ENCODE measurements at regions not wholly inside any gene's neighbourhood (a gene's known extent, or its start where the extent isn't known, plus 50 kb on each side); places are given as distances from the start of the nearest gene placed in this dataset.
"Not testable (repeated sequence)": the region's sequence is repeated elsewhere in the genome, so short reads cannot be mapped to it uniquely, and the experiment has no call there.

DNA sequence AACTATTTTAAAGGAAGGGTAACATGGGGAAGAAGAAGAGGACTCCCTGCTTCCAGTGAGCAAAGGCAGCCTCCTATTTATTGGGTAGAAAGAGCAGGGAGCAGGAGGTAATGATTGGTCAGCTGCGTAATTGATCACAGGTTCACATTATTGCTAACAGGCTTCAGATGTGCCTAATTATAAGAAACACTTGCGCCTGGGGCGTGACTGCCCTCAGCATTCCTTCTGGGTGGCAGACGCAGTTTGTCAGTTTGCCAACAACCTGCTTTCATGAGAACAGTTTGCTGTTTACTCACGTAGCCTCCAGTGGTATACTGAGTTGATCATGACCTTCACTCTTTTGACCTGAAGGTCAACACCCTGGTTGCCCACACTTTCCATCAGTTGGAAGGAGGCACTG is 166.0 kb upstream of the AUTS2 start:
- DNase-seq (ENCODE audit: low read depth in 2 of 2) = not testable (repeated sequence)

DNA sequence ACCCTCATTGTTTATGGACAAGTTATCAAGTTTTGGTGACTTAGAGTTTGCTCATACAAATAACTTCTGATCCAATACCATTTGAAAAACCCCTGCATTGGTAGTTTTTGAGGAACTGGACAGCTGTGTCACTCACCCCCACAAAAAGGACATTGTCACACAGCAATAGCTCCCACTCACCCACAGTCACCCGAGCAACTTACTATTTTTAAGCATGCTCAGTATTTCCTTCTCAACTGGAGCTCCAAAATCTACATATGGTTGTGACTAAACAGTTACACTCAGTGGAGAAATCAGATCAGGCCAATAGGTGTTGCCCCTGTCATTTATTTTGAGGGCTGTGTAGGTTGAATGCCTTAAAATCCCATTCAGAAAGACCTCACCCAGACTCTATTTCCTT is 165.2 kb upstream of the AUTS2 start:
- DNase-seq (ENCODE audit: low read depth in 2 of 2) = no peak

DNA sequence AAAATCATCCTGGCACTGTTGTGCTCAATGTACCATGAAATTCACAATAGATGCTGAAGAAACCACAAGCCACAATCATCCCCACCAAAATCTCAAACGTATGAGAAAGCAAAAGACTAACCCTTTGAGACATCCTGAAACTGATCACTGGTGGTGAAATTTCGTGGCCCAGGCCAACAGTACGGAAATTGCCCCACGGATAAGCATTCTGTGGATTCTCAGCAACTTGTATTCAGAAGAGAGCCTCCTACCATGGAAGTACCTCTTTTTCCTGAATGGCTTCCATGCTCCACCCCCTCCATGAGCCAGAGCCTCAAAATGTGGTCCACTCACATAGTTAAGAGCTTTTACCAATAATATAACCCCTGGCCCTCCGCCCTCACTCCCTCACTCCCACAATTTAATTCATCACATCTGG is 163.9 kb upstream of the AUTS2 start:
- DNase-seq (ENCODE audit: low read depth in 2 of 2) = no peak

DNA sequence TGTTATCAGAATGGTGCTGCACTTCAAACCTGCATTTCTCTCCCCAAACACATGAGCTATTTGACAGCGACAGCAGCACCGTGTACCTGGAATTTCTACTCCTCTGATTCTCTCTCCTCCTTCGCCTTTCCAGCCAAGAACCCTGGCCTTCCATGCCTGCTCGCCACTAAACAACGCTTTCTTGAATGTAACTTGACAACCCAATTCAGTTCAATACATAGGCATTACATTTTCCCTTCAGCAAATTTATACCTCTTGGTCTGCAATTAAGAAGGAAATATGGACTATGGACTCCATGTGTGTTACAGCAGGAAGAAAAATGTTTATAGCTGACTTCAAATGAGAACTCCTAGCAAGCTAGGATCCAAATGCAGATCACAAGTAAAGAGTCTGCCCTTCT is 162.6 kb upstream of the AUTS2 start:
- no peak for DNase-seq (ENCODE audit: low read depth in 2 of 2)

DNA sequence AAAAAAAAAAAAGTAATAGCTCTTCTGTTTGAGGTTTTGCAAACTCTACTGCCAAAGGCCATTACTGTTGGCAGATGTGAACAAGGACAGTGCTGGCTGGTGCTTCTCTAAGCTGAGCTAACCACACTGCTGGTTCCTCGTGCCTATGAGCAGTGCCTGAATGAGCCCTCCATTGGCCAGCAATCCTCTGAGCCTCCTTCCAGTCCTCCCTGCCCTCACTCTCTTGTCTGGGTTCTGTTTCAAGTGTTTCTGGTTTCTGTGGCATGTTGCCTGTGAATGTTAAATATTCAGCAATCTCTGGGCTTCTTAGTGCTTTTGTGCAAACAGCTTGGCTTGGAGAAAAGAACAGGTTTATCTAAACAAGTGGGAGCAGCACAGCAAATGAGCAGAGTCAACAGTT is 161.3 kb upstream of the AUTS2 start:
- DNase-seq (ENCODE audit: low read depth in 2 of 2) = no peak

DNA sequence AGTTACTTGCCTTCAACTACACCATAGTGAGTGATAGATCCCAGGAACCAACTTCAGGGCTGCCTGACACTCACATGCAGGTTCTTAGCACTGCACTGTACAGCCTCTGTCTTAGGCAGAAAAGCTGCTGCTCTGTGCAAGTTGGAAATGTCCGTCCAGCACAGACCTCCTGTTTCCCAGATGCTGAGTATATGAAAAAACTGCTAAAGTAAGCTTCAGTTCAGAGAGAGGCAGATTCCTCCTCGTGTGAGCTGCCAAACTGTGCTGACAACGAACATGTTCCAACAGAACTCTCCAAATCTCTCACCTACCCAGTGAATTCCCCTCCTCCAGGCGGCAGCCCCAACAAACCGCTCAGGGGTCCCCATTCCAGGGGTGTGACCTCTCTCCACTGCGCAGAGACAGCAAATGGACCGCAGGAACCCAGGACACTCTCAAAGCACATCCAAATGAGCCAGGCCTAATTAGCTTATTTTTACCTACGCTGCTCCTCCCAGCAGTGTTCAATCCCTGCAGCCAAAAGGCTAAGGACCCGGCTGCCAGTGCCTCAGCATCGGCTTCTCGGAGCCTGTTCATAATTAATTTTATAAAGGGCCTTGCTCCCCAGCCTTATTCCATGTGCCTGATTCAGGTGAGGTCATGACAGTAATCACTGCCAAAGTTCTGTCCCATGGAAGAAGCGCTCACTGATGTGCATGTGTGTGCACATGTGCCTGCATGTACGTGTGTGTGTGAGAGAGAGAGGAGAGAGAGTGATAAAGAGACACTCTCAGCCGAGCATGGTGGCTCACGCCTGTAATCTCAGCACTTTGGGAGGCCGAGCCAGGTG is 159.5 kb upstream of the AUTS2 start:
- no peak for DNase-seq (ENCODE audit: low read depth in 2 of 2)

DNA sequence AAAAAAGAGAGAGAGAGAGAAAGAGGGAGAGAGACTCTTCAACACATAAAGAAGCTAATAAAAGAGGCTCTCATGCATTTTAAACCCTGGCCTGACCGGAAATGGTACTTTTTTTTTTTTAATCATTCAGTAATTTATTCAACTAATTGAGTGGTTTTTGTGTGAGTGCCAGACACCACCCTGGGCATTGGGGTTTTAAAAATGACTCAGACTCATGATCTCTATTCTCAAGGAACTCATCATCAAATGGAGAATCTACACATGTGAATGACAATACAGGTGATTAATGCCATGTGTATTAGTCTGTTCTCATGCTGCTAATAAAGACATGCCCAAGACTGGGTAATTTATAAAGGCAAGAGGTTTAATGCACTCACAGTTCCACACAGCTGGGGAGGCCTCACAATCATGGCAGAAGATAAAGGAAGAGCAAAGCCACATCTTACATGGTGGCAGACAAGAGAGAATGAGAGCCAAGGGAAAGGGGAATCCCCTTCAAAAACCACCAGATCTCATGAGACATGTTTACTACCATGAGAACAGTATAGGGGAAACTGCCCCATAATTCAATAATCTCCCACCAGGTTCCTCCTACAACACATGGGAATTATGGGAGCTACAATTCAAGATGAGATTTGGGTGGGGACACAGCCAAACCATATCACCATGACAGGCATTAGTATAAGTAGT is 158.5 kb upstream of the AUTS2 start:
- DNase-seq (ENCODE audit: low read depth in 2 of 2) = no peak

DNA sequence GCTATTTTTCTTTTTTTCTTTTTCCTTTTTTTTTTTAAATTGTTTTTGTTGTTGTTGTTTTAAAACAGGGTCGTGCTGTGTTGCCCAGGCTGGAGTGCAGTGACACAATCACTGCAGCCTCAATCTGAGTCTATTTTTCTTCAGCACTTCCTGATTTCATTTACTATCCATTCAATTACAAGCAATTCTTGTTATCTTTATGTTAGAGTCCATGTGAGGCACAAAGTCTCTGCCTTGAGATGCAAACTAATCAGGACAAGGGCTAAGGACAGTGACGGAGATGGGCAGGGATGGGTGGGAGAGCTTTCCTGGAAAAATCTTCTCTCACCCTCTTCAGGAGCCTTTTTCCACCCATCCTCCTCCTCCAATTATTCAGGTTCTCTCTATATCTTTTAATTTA is 157.3 kb upstream of the AUTS2 start:
- no peak for DNase-seq (ENCODE audit: low read depth in 2 of 2)

DNA sequence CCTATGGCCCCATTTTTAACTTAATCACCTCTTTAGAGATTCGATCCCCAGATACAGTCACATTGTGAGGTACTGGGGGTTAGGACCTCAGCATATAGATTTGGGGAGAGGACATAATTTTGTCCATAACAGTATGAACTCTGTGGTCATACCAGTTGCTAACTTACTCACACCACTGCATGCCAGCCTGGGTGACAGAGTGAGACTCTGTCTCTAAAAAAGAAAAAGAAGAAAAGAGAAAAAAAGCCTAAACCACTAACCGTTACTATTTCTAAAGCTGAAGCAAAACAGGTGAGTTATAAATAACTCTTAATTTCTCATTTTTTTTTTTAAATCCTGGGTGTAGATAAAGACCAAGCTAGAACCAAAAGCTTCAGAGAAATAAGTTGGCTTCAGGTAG is 155.1 kb upstream of the AUTS2 start:
- DNase-seq (ENCODE audit: low read depth in 2 of 2) = no peak

DNA sequence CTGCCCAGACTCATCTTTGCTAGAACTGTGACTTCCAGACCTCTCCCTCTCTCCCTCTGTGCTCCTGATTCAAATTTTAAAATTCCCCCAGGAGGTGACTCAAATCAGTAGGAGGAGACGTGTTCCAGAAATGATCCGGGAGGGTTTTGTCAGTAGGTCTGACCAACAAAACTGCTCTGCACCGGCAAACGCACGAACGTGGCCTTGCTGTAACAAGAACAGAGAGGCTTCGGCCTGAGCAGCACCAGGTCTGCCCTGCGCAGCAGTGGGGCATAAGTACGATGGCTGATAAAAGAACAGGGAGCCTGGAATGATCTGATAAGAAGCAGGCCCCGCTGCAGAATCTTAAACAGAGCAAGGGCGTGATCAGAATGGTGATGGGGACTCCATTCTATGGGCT is 152.7 kb upstream of the AUTS2 start:
- DNase-seq (ENCODE audit: low read depth in 2 of 2) = no peak

DNA sequence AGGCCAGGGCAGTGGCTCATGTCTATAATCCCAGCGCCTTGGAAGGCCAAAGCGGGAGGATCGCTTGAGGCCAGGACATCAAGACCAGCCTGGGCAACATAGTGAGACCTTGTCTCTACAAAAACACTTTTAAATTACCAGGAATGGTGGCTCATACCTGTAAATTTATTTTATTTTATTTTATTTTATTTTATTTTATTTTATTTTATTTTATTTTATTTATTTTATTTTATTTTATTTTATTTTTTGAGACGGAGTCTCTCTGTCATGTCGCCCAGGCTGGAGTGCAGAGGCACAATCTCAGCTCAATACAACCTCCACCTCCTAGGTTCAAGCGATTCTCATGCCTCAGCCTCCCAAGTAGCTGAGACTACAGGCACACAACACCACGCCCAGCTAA is 152.1 kb upstream of the AUTS2 start:
- not testable (repeated sequence) for DNase-seq (ENCODE audit: low read depth in 2 of 2)

DNA sequence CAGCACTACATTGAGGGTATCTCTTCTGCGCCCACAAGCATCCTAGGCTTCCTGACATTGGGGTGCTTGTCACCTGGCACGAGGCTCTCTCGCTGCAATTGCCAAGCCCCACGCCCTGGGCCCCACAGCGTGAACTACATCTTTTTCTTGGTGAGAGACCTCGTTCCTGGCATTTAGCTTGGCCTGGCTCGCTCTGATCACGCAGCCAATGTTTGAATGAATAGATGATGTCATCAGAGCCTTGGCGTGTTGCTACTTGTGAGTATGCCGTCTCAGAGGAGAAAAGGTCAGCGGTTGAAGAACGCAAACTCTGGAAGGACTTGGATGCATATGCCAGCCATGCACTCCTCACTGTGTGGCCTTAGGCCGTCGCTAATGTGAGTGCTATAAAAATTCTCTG is 150.2 kb upstream of the AUTS2 start:
- DNase-seq (ENCODE audit: low read depth in 2 of 2) = no peak

DNA sequence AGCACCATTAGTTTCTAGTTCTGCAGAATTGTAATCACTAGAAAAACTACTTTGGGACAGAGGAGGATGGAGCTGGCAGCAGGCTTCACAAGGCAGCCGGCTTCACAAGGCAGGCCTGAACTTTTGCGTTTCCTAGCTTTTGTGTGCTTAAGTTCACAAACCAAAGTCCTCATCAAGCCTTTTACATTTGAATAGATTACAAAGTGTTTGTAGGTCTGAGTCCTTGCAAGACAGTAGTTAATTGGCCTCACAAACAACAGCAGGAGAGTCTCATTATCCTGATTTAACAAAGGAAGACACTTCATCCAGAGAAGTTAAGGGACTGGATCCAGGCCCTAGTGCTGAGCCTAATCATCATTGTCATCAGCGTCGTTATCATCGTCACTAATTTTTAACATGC is 147.8 kb upstream of the AUTS2 start:
- DNase-seq (ENCODE audit: low read depth in 2 of 2) = no peak

DNA sequence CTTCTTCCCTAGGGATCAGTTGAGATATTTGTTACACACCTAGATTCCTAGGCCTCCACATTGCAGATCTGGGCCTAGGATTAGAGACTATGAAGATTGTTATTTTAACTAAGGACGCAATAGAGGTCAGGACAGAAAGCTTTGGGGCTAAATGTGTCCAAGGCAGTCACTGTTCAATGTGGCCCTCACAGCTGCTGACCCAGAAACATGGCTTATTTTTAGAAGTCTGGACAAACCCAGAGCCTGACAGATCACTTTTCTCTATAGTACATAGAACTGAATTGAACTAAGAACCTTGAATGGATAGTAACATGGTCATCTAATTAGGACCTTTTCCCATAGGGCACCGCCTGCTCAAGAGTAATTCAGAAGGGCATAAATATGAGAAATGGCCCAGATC is 146.6 kb upstream of the AUTS2 start:
- no peak for DNase-seq (ENCODE audit: low read depth in 2 of 2)

DNA sequence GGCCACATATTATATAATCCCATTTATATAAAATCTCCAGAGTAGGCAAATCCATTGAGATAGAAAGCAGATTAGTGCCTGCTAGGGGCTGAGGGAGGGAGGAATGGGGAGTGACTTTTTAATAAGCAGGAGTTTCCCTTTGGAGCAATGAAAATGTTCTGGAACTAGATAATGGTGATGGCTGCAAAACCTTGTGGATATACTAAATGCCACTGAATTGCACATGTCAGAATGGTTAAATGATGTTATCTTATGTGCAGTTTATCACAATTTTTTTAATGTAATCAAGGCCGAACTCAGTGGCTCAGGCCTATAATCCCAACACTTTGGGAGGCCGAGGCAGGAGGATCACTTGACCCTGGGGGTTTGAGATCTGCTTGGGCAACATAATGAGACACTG is 145.5 kb upstream of the AUTS2 start:
- DNase-seq (ENCODE audit: low read depth in 2 of 2) = no peak

DNA sequence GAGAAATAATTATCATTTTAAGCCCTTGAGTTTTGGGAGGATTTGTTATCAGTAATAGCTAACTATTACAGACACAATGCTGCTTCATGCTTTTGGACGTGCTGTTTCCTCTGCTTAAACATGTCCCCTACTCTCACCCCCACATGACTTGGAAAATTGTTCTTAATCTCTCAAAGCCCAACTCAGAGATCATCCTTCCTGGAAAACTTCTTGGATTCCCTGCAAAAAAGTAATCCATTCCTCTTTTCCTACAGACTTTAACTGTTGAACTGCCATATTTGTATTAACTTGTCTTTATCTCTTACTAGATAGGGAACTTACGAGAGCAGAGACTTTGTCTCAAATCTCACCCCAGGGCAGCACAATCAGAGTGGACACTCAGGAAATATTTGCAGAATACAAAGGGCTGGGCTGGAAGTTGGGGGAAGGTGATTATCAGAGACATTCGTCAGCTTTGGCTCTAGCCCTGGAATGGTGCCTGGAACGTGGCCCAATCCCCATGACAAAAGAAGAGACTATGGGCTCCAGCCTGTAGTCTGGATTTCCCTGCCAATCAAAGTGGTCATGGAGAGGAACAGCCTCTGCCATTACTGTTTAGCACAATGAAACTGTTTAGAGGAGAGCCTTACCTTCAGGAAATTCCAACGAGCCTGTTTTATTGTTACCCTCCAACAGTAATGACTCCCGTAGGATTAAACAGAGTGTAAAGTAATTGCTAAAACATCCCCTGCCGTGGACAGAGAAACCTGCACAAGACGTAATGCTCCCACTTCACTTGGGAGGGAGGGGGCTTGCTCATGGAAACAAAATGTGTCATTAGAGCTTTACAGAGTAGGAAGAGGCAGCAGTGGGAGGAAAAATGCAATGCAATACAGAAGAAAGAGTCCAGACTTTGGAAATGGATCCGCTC is 140.4 kb upstream of the AUTS2 start:
- no peak for DNase-seq (ENCODE audit: low read depth in 2 of 2)

DNA sequence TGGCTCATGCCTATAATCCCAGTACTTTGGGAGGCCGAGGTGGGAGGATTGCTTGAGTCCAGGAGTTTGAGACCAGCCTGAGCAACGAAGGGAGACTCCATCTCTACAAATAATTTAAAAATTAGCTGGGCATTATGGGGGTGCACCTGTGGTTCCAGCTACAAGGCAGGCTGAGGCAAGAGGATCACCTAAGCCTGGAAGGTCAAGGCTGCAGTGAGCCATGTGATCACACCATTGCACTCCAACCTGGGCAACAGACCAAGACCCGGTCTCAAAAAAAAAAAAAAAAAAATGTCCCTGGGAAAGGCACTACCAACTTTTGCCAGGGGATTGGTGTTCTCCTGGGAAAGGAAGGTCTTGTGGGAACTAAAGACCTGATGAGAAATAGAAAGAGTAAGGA is 134.2 kb upstream of the AUTS2 start:
- no peak for DNase-seq (ENCODE audit: low read depth in 2 of 2)

DNA sequence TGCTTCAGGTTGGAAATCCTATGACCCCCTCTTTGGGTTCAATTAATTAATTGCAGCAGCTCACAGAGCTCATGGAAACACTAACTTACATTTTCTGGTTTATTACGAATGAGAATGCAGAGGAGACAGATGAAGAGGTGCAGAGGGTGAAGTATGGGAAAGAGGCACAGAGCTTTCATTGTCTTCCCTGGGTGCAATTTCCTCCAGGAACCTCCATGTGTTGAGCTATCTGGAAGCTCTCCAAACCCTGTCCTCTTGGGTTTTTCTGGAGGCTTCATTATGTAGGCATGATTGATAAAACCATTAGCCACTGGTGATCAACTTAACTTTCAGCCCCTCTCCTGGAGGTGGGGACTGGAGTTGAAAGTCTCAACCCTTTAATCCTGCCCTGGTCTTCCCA is 133.0 kb upstream of the AUTS2 start:
- no peak for DNase-seq (ENCODE audit: low read depth in 2 of 2)

DNA sequence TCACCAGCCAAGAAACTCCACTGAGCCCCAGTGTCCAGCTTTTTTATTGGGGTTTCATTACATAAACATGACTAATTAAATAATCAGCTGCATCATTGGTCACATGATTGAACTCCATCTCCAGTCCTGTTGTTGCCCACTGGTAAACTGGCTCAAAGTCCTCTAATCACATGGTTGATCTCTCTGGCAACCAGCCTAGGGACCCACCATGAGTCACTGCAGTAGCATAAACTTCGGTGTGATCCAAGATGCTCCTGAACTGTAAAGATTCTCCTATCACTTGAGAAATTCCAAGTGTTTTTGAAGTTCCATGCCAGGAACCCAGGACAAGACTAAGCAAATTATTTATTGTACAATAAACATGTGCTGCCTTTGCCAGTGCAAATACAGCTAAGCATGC is 130.4 kb upstream of the AUTS2 start:
- DNase-seq (ENCODE audit: low read depth in 2 of 2) = no peak

DNA sequence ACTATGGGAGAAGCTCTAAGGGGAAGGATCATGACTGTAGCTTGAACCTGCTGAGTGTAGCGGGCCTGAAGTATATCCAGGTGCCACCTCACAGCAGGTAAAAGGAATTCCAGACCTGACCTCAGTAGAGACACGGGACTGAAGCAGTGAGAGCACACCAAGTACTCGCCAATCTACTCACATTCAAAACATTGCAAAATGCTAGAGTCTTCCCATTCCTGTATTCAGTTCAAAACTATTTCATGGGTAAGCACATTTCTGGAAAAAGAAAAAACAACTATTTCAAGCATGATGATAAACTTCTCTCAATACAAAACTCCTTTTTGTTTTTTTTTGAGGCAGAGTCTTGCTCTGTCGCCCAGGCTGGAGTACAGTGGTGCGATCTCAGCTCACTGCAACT is 121.9 kb upstream of the AUTS2 start:
- DNase-seq (ENCODE audit: low read depth in 2 of 2) = no peak

DNA sequence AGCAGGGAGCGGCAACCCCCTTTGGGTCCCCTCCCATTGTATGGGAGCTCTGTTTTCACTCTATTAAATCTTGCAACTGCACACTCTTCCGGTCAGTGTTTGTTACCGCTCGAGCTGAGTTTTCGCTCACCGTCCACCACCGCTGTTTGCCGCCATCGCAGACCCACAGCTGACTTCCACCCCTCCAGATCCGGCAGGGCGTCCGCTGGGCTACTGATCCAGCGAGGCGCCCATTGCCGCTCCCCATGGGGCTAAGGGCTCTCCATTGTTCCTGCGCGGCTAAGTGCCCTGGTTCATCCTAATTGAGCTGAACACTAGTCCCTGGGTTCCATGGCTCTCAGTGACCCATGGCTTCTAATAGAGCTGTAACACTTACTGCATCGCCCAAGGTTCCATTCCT is 115.6 kb upstream of the AUTS2 start:
- DNase-seq (ENCODE audit: low read depth in 2 of 2) = no peak

DNA sequence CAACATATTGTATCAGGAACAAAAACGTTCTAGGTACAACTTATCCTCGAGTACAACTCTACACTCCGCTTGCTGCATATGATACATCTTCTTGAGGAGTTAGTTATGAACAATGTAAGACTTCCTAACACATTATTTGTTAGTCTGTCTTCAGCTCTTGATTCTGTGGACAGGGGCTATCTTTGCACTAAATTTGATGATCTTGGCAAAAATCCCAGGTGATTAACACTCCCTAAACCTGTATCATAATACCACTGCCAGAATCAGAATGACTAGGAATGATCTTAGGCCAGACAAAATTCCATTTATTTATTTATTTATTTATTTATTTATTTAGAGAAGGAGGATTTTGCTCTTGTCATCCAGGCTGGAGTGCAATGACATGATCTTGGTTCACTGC is 108.7 kb upstream of the AUTS2 start:
- no peak for DNase-seq (ENCODE audit: low read depth in 2 of 2)

DNA sequence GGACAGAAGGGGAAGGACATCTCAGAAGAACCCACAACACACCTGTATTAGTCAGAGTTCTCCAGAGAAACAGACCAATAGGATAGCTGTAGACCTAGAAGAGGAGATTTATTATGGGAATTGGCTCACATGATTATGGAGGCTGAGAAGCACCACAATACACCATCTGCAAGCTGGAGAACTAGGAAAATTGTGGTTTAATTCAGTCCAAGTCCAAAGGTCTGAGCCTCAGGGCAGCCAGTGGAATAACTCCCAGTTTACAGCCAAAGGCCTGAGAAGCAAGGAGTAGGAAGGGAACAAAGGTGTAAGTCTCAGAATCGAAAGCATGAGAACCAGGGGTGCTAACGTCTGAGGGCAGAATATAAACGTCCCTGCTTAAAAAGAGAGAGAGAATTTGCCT is 99.6 kb upstream of the AUTS2 start:
- no peak for DNase-seq (ENCODE audit: low read depth in 2 of 2)
